HG03521 (cell line): ENCODE measurements at regions not wholly inside any gene's neighbourhood (a gene's known extent, or its start where the extent isn't known, plus 50 kb on each side); places are given as distances from the start of the nearest gene placed in this dataset.

Source experiments
- ATAC-seq: cut with Tn5 transposase; IDR thresholded peaks from one replicate; pipeline ENCODE4 v1.9.1; 2021; ENCODE audit warnings: mild to moderate bottlenecking, moderate library complexity; ENCODE audit not compliant: unreplicated experiment

- no peak for ATAC-seq
Observed at GRCh38 chr2:3005859-3006501, 371.6 kb downstream of the EIPR1 start.

GRCh38 chr2:3001615-3002560 lies 375.7 kb downstream of the EIPR1 start:
- no peak for ATAC-seq

- ATAC-seq: no peak
Observed at GRCh38 chr2:3000968-3001367, 376.6 kb downstream of the EIPR1 start.

GRCh38 chr2:3000125-3000524 lies 377.5 kb downstream of the EIPR1 start:
- ATAC-seq: no peak

- ATAC-seq: no peak
Observed at GRCh38 chr2:2998971-2999370, 378.6 kb downstream of the EIPR1 start.

GRCh38 chr2:2993172-2993692 lies 384.4 kb downstream of the EIPR1 start:
- ATAC-seq: no peak

- ATAC-seq: no peak
Observed at GRCh38 chr2:2992634-2993033, 385.0 kb downstream of the EIPR1 start.

GRCh38 chr2:2985020-2985419 lies 392.6 kb downstream of the EIPR1 start:
- no peak for ATAC-seq

GRCh38 chr2:2981000-2981399 lies 396.6 kb downstream of the EIPR1 start:
- ATAC-seq: no peak

- no peak for ATAC-seq
Observed at GRCh38 chr2:2974982-2975381, 402.6 kb downstream of the EIPR1 start.

GRCh38 chr2:2960441-2961133 lies 417.0 kb downstream of the EIPR1 start:
- no peak for ATAC-seq

GRCh38 chr2:2950403-2950952 lies 427.1 kb downstream of the EIPR1 start:
- no peak for ATAC-seq

GRCh38 chr2:2947406-2947805 lies 430.2 kb downstream of the EIPR1 start:
- no peak for ATAC-seq

GRCh38 chr2:2942906-2943305 lies 434.7 kb downstream of the EIPR1 start:
- no peak for ATAC-seq

- ATAC-seq: no peak
Observed at GRCh38 chr2:2942225-2942624, 435.4 kb downstream of the EIPR1 start.

GRCh38 chr2:2941205-2941604 lies 436.4 kb downstream of the EIPR1 start:
- no peak for ATAC-seq

- ATAC-seq: no peak
Observed at GRCh38 chr2:2940702-2941101, 436.9 kb downstream of the EIPR1 start.

GRCh38 chr2:2940061-2940460 lies 437.6 kb downstream of the EIPR1 start:
- ATAC-seq: no peak

GRCh38 chr2:2939078-2939795 lies 438.4 kb downstream of the EIPR1 start:
- ATAC-seq: no peak

GRCh38 chr2:2938481-2938880 lies 439.1 kb downstream of the EIPR1 start:
- no peak for ATAC-seq
